GM12878 (cell line): ENCODE measurements at regions not wholly inside any gene's neighbourhood (a gene's known extent, or its start where the extent isn't known, plus 50 kb on each side); places are given as distances from the start of the nearest gene placed in this dataset.

Source experiments
- CUX1 ChIP-seq: IDR thresholded peaks from 2 replicates; pipeline ENCODE4 v1.6.1; 2012; ENCODE audit warnings: improper control_type of control experiment, low read depth, low read length; ENCODE audit not compliant: insufficient replicate concordance
- NR2C2 ChIP-seq: IDR thresholded peaks from 2 replicates; pipeline ENCODE4 v1.6.1; 2011; ENCODE audit warnings: borderline replicate concordance, low read depth; ENCODE audit not compliant: control insufficient read depth, insufficient read length
- ZBTB40 ChIP-seq: fragments of 450-650 bp; IDR thresholded peaks from 2 replicates; pipeline ENCODE4 v1.6.1; 2016; ENCODE audit warnings: mild to moderate bottlenecking, moderate library complexity, borderline replicate concordance

GRCh38 chr2:145138626-145139025 is 618.7 kb upstream of the ZEB2 start (continued):
- TF ChIP-seq CUX1, result no peak
- TF ChIP-seq NR2C2, result no peak
- no peak for TF ChIP-seq ZBTB40
